ENCODE measurements at regions not wholly inside any gene's neighbourhood (a gene's known extent, or its start where the extent isn't known, plus 50 kb on each side); places are given as distances from the start of the nearest gene placed in this dataset.
A peak's percentile ranks its signal among the peaks of the same experiment; 100 is the strongest.

GRCh38 chr4:186852073-186852420, 128.4 kb upstream of the FAT1 start:
- Histone ChIP-seq H3K9me2 (replicated peaks; ENCODE audit: insufficient read depth) (no peaks in the 10 kb centered on the region), H3K9me3 (ENCODE audit: low read depth) (no peaks in the 10 kb centered on the region), H3K4me3 (no peak overlapping the region), H3K4me1 (ENCODE audit: insufficient read depth) (no peaks in the 10 kb centered on the region), H3K79me2 (no peaks in the 10 kb centered on the region), H3K27ac (peak overlapping the region; percentile 56), H3K4me2 (no peak overlapping the region), H3K36me3 (replicated peaks; ENCODE audit: insufficient read depth, low read depth) (no peaks in the 10 kb centered on the region), H4K20me1 (ENCODE audit: insufficient read depth, poor library complexity, severe bottlenecking) (no peaks in the 10 kb centered on the region), H2AFZ (no peak overlapping the region), H3K27me3 (no peaks in the 10 kb centered on the region)
- TF ChIP-seq EZH2 (IDR thresholded peaks at IDR 0.05; ENCODE audit: borderline replicate concordance) (no peak), EZH2phosphoT487 (IDR thresholded peaks at IDR 0.05; ENCODE audit: low read depth, severe bottlenecking, unreplicated experiment) (no peak), CTCF (IDR thresholded peaks at IDR 0.05; ENCODE audit: poor library complexity) (no peak)
- 56% methylated on average over 2 of the region's 2 CpGs for WGBS (ENCODE audit: low lambda C conversion rate, missing lambda C conversion rate)
- DNase-seq (ENCODE audit: low spot score) = peak; percentile 44

GRCh38 chr4:186852964-186853391, 129.3 kb upstream of the FAT1 start:
- H3K27ac ChIP-seq = peak overlapping the region; percentile 18

GRCh38 chr4:186854256-186854655, 130.6 kb upstream of the FAT1 start:
- no peak for DNase-seq (ENCODE audit: low spot score)

More at GRCh38 chr4:186852964-186853391, 129.3 kb upstream of the FAT1 start:
- Histone ChIP-seq H4K20me1 (ENCODE audit: insufficient read depth, poor library complexity, severe bottlenecking) (no peaks in the 10 kb centered on the region), H3K27me3 (no peaks in the 10 kb centered on the region), H2AFZ (no peak overlapping the region), H3K4me2 (no peak overlapping the region), H3K9me2 (replicated peaks; ENCODE audit: insufficient read depth) (no peaks in the 10 kb centered on the region), H3K4me1 (ENCODE audit: insufficient read depth) (no peaks in the 10 kb centered on the region), H3K79me2 (no peaks in the 10 kb centered on the region), H3K9me3 (ENCODE audit: low read depth) (no peaks in the 10 kb centered on the region), H3K36me3 (replicated peaks; ENCODE audit: insufficient read depth, low read depth) (no peaks in the 10 kb centered on the region), H3K4me3 (no peak overlapping the region)
- no peak for TF ChIP-seq EZH2phosphoT487 (IDR thresholded peaks at IDR 0.05; ENCODE audit: low read depth, severe bottlenecking, unreplicated experiment)
- no peak for TF ChIP-seq EZH2 (IDR thresholded peaks at IDR 0.05; ENCODE audit: borderline replicate concordance)
- TF ChIP-seq CTCF (IDR thresholded peaks at IDR 0.05; ENCODE audit: poor library complexity) = no peak
- WGBS (ENCODE audit: low lambda C conversion rate, missing lambda C conversion rate) = 79% methylated on average over 1 of the region's 1 CpG
- no peak for DNase-seq (ENCODE audit: low spot score)

More at GRCh38 chr4:186854256-186854655, 130.6 kb upstream of the FAT1 start:
- Histone ChIP-seq H3K9me2 (replicated peaks; ENCODE audit: insufficient read depth) (no peaks in the 10 kb centered on the region), H3K4me1 (ENCODE audit: insufficient read depth) (no peaks in the 10 kb centered on the region), H3K4me2 (no peak overlapping the region), H3K4me3 (no peak overlapping the region), H4K20me1 (ENCODE audit: insufficient read depth, poor library complexity, severe bottlenecking) (no peaks in the 10 kb centered on the region), H3K36me3 (replicated peaks; ENCODE audit: insufficient read depth, low read depth) (no peaks in the 10 kb centered on the region), H3K27me3 (no peaks in the 10 kb centered on the region), H3K27ac (no peak overlapping the region), H3K79me2 (no peaks in the 10 kb centered on the region), H2AFZ (no peak overlapping the region), H3K9me3 (ENCODE audit: low read depth) (no peaks in the 10 kb centered on the region)
- TF ChIP-seq CTCF (IDR thresholded peaks at IDR 0.05; ENCODE audit: poor library complexity) (no peak), EZH2 (IDR thresholded peaks at IDR 0.05; ENCODE audit: borderline replicate concordance) (no peak), EZH2phosphoT487 (IDR thresholded peaks at IDR 0.05; ENCODE audit: low read depth, severe bottlenecking, unreplicated experiment) (no peak)
- WGBS (ENCODE audit: low lambda C conversion rate, missing lambda C conversion rate) = 82% methylated on average over 3 of the region's 3 CpGs

Data from hepatocyte (in vitro differentiated cells).